ENCODE measurements at regions not wholly inside any gene's neighbourhood (a gene's known extent, or its start where the extent isn't known, plus 50 kb on each side); places are given as distances from the start of the nearest gene placed in this dataset.

DNA sequence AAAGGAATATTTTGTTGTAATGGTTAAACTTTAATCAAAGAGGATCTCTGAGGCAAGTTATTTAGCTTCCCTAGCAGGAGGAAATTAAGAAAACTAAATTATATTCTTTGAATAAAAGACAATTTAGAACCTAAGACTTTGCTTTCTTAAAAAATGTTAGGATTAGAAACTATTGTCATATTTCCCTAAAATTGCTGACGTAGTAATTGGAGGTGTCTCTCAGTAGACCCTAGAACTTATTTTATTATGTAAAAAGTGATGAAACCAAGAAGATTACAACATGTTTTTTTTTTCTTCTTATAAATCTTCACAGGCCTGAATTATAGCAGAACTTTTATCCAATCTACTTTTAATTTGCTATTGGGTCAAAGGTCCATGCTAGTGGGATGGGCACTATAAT is 363.3 kb upstream of the THRB start (continued):
- TF ChIP-seq, protein P1, sequence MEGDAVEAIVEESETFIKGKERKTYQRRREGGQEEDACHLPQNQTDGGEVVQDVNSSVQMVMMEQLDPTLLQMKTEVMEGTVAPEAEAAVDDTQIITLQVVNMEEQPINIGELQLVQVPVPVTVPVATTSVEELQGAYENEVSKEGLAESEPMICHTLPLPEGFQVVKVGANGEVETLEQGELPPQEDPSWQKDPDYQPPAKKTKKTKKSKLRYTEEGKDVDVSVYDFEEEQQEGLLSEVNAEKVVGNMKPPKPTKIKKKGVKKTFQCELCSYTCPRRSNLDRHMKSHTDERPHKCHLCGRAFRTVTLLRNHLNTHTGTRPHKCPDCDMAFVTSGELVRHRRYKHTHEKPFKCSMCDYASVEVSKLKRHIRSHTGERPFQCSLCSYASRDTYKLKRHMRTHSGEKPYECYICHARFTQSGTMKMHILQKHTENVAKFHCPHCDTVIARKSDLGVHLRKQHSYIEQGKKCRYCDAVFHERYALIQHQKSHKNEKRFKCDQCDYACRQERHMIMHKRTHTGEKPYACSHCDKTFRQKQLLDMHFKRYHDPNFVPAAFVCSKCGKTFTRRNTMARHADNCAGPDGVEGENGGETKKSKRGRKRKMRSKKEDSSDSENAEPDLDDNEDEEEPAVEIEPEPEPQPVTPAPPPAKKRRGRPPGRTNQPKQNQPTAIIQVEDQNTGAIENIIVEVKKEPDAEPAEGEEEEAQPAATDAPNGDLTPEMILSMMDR (conservative IDR thresholded peaks at IDR 0.05; ENCODE audit: low read depth in 2 of 2), result no peak
- no peak for TF ChIP-seq ZNF331 (CRISPR knock-in tag; IDR thresholded peaks at IDR 0.05; ENCODE audit: low read depth)
- no peak for TF ChIP-seq ZNF114 (CRISPR knock-in tag; IDR thresholded peaks at IDR 0.05)
- TF ChIP-seq STAT1 (IDR thresholded peaks at IDR 0.05; ENCODE audit: unreplicated experiment), result no peak
- no peak for TF ChIP-seq POLR2AphosphoS5 (IDR thresholded peaks at IDR 0.05; ENCODE audit: low read depth)
- TF ChIP-seq EZH2 (IDR thresholded peaks at IDR 0.05; ENCODE audit: low read depth, unreplicated experiment), result no peak
- TF ChIP-seq, protein P2, sequence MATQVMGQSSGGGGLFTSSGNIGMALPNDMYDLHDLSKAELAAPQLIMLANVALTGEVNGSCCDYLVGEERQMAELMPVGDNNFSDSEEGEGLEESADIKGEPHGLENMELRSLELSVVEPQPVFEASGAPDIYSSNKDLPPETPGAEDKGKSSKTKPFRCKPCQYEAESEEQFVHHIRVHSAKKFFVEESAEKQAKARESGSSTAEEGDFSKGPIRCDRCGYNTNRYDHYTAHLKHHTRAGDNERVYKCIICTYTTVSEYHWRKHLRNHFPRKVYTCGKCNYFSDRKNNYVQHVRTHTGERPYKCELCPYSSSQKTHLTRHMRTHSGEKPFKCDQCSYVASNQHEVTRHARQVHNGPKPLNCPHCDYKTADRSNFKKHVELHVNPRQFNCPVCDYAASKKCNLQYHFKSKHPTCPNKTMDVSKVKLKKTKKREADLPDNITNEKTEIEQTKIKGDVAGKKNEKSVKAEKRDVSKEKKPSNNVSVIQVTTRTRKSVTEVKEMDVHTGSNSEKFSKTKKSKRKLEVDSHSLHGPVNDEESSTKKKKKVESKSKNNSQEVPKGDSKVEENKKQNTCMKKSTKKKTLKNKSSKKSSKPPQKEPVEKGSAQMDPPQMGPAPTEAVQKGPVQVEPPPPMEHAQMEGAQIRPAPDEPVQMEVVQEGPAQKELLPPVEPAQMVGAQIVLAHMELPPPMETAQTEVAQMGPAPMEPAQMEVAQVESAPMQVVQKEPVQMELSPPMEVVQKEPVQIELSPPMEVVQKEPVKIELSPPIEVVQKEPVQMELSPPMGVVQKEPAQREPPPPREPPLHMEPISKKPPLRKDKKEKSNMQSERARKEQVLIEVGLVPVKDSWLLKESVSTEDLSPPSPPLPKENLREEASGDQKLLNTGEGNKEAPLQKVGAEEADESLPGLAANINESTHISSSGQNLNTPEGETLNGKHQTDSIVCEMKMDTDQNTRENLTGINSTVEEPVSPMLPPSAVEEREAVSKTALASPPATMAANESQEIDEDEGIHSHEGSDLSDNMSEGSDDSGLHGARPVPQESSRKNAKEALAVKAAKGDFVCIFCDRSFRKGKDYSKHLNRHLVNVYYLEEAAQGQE (IDR thresholded peaks at IDR 0.05; ENCODE audit: unreplicated experiment), result no peak

GRCh38 chr3:24863215-24863614 is 368.6 kb upstream of the THRB start:
- no peak overlapping the region for H3K4me3 ChIP-seq
- no peaks in the 10 kb centered on the region; the same call in 2 of the 3 replicates for H3K9me3 Mint-ChIP-seq
- peaks cover 15% of the 10 kb centered on the region for H3K4me1 ChIP-seq (ENCODE audit: insufficient read depth)
- H3K4me2 ChIP-seq, result no peak overlapping the region
- no peak overlapping the region for H3K4me3 Mint-ChIP-seq
- no peak overlapping the region for H3K27ac Mint-ChIP-seq
- H3K4me1 Mint-ChIP-seq, result peaks cover 15% of the 10 kb centered on the region
- no peaks in the 10 kb centered on the region for H3K36me3 Mint-ChIP-seq (ENCODE audit: low read depth)
- no peaks in the 10 kb centered on the region for H3K9me2 ChIP-seq (ENCODE audit: insufficient read depth)
- DNase-seq (ENCODE audit: low spot score) (no peak), ATAC-seq (no peak)
- H3K79me2 ChIP-seq (replicated peaks; ENCODE audit: insufficient read depth), result no peaks in the 10 kb centered on the region
- H2AFZ ChIP-seq, result no peak overlapping the region
- no peaks in the 10 kb centered on the region for H3K27me3 ChIP-seq (ENCODE audit: insufficient read depth)
- H3F3A ChIP-seq (replicated peaks; ENCODE audit: low read depth), result no peaks in the 10 kb centered on the region
- H3K27ac ChIP-seq (ENCODE audit: low read depth), result no peak overlapping the region
- no peaks in the 10 kb centered on the region for H3K27me3 Mint-ChIP-seq (ENCODE audit: insufficient read depth, low read depth, poor library complexity)
- H4K20me1 ChIP-seq (replicated peaks; ENCODE audit: insufficient read depth), result no peaks in the 10 kb centered on the region
- H3K36me3 ChIP-seq (ENCODE audit: insufficient read depth), result no peaks in the 10 kb centered on the region
- TF ChIP-seq, protein P1 (conservative IDR thresholded peaks at IDR 0.05; ENCODE audit: low read depth in 2 of 2), result no peak
- TF ChIP-seq POLR2AphosphoS5 (IDR thresholded peaks at IDR 0.05; ENCODE audit: low read depth) (no peak), STAT1 (IDR thresholded peaks at IDR 0.05; ENCODE audit: unreplicated experiment) (no peak), NANOG (IDR thresholded peaks at IDR 0.05; ENCODE audit: borderline replicate concordance) (no peak), JUNB (IDR thresholded peaks at IDR 0.05; ENCODE audit: unreplicated experiment) (no peak), ZNF114 (CRISPR knock-in tag; IDR thresholded peaks at IDR 0.05) (no peak), ZNF331 (CRISPR knock-in tag; IDR thresholded peaks at IDR 0.05; ENCODE audit: low read depth) (no peak)
- TF ChIP-seq, protein P3, sequence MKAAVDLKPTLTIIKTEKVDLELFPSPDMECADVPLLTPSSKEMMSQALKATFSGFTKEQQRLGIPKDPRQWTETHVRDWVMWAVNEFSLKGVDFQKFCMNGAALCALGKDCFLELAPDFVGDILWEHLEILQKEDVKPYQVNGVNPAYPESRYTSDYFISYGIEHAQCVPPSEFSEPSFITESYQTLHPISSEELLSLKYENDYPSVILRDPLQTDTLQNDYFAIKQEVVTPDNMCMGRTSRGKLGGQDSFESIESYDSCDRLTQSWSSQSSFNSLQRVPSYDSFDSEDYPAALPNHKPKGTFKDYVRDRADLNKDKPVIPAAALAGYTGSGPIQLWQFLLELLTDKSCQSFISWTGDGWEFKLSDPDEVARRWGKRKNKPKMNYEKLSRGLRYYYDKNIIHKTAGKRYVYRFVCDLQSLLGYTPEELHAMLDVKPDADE (IDR thresholded peaks at IDR 0.05), result no peak
